ENCODE measurements at regions not wholly inside any gene's neighbourhood (a gene's known extent, or its start where the extent isn't known, plus 50 kb on each side); places are given as distances from the start of the nearest gene placed in this dataset.

DNA sequence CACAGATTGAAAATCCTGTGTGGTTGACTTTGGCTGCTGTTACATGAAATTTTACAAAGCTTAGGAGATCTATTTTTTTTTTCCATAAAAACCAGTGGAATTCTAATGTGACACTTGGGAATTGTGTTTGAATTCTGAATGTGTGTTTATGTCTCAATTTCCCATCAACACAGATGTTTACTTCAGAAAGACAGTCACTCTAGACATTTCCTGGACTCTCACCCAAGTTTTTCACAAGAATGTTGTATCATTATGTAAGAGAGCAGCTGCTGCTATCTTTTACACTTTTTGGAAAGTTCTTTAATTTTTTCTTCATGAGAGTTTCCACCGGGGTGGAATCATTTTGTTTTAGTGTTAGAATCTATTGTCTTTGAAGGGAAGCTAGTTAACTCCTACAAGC is 210.1 kb downstream of the GIPC2 start:
- DNase-seq: no peak
- Histone ChIP-seq H3K27ac (peak overlapping the region in 5 of 12 donors; percentile 10 to 64 (median 25)), H3K36me3 (no peaks in the 10 kb centered on the region), H3K27me3 (no peaks in the 10 kb centered on the region), H3K4me1 (peaks cover 0 to 8% (median 0%) of the 10 kb centered on the region in 12 donors), H3K4me3 (no peak overlapping the region), H3K9me3 (peaks cover 0 to 25% (median 0%) of the 10 kb centered on the region in 12 donors)
- peak in 1 of 4 donors; percentile 18 for ATAC-seq
- WGBS, 4 donors: 55 to 68% (median 67%) methylated on average over 1 of the region's 1 CpG
- TF ChIP-seq, protein P1, sequence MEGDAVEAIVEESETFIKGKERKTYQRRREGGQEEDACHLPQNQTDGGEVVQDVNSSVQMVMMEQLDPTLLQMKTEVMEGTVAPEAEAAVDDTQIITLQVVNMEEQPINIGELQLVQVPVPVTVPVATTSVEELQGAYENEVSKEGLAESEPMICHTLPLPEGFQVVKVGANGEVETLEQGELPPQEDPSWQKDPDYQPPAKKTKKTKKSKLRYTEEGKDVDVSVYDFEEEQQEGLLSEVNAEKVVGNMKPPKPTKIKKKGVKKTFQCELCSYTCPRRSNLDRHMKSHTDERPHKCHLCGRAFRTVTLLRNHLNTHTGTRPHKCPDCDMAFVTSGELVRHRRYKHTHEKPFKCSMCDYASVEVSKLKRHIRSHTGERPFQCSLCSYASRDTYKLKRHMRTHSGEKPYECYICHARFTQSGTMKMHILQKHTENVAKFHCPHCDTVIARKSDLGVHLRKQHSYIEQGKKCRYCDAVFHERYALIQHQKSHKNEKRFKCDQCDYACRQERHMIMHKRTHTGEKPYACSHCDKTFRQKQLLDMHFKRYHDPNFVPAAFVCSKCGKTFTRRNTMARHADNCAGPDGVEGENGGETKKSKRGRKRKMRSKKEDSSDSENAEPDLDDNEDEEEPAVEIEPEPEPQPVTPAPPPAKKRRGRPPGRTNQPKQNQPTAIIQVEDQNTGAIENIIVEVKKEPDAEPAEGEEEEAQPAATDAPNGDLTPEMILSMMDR (IDR thresholded peaks at IDR 0.05): no peak
- TF ChIP-seq POLR2A (IDR thresholded peaks at IDR 0.05): no peak
- intact Hi-C loops (cut with DNase I): no loop called here

DNA sequence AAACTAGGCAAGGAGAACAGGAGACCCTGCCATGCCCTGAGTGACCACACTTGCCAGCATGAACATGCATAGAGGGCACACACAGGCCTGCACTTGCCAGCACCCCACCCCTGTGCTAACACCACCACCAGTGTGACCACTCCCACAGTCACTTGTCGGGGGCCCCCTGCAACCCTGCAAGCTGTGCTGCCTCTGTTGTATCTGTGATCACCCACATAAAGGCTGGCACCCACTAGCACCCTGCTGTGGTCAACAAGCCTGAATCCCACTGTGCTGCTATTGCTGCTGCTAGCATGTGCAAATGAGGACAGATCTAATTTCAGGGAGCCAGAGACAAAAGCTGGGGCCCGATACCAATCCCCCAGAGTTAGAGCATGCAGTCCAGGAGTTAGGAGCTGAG is 217.7 kb downstream of the GIPC2 start:
- no peak overlapping the region for H3K27ac ChIP-seq
- ATAC-seq (no peak), DNase-seq (no peak)
- 23 to 59% (median 29%) methylated on average over 2 of the region's 2 CpGs for WGBS, 4 donors
- peaks cover 0 to 29% (median 0%) of the 10 kb centered on the region in 12 donors for H3K9me3 ChIP-seq
- TF ChIP-seq, protein P1 (IDR thresholded peaks at IDR 0.05): no peak
- no peak for TF ChIP-seq POLR2A (IDR thresholded peaks at IDR 0.05)
- H3K36me3 ChIP-seq: no peaks in the 10 kb centered on the region
- H3K4me3 ChIP-seq: no peak overlapping the region
- no peaks in the 10 kb centered on the region for H3K27me3 ChIP-seq
- intact Hi-C loops (cut with DNase I): no loop called here
- H3K4me1 ChIP-seq: no peaks in the 10 kb centered on the region

DNA sequence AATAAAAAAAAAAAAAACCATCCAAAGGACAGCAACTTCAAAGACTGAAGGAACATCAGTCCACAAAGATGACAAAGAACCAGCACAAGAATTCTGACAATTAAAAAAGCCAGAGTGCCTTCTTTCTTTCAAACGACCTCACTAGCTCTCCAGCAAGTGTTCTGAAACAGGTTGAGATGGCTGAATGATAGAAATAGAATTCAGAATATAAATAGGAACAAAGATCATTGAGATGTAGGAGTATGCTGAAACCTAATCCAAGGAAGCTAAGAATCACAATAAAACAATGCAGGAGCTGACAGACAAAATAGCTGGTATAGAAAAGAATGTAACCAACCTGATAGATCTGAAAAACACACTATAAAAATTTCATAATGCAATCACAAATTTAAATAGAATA is 218.2 kb downstream of the GIPC2 start:
- WGBS, 4 donors: 3 to 8% (median 4%) methylated on average over 1 of the region's 1 CpG

DNA sequence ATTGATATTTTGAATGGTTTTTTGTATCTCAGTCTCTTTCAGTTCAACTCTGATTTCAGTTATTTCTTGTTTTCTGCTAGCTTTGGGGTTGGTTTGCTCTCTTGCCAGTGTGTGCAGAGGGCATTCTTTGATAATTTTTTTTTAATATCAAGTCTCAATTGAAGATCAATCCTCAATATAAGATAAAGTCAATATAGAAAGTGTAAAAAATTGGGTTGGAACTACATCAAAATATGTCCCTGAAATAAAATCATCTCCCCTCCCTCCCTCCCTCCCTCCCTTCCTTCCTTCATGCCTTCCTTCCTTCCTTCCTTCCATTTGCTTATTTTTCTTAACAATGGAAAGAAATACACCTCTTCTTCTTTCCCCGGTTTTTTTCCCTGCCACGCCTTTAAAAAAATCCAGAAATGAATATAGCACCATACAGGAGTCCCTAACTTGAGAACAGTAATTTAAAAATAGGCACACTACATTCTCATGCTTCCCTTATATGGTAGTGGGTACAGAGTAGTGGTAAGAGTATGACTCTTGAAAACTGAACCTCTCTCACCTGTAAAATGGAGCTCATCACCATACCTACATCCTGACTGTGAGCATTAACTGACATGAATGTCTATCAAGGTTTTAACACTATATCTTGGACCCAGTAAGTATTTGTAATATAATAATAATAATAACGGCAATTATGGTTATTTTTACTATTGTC is 221.9 kb downstream of the GIPC2 start:
- no peak for DNase-seq
- Histone ChIP-seq H3K9me3 (peaks cover 0 to 14% (median 0%) of the 10 kb centered on the region in 12 donors), H3K4me3 (no peak overlapping the region), H3K36me3 (no peaks in the 10 kb centered on the region), H3K27me3 (no peaks in the 10 kb centered on the region), H3K27ac (no peak overlapping the region), H3K4me1 (no peaks in the 10 kb centered on the region)
- no peak for TF ChIP-seq POLR2A (IDR thresholded peaks at IDR 0.05)
- TF ChIP-seq, protein P1 (IDR thresholded peaks at IDR 0.05): no peak
- ATAC-seq: no peak
- WGBS, 4 donors: 66 to 78% (median 72%) methylated on average over 3 of the region's 3 CpGs
- intact Hi-C loops (cut with DNase I): no loop called here

More for the DNA sequence above, 218.2 kb downstream of the GIPC2 start:
- Histone ChIP-seq H3K36me3 (no peaks in the 10 kb centered on the region), H3K27me3 (no peaks in the 10 kb centered on the region), H3K9me3 (peaks cover 0 to 24% (median 0%) of the 10 kb centered on the region in 12 donors), H3K4me1 (no peaks in the 10 kb centered on the region), H3K4me3 (no peak overlapping the region), H3K27ac (no peak overlapping the region)
- ATAC-seq (no peak), DNase-seq (no peak)
- TF ChIP-seq POLR2A (IDR thresholded peaks at IDR 0.05): no peak
- TF ChIP-seq, protein P1 (IDR thresholded peaks at IDR 0.05): no peak
- intact Hi-C loops (cut with DNase I): no loop called here

Data from heart left ventricle (tissue), 16 donors.